ENCODE measurements at regions not wholly inside any gene's neighbourhood (a gene's known extent, or its start where the extent isn't known, plus 50 kb on each side); places are given as distances from the start of the nearest gene placed in this dataset.

DNA sequence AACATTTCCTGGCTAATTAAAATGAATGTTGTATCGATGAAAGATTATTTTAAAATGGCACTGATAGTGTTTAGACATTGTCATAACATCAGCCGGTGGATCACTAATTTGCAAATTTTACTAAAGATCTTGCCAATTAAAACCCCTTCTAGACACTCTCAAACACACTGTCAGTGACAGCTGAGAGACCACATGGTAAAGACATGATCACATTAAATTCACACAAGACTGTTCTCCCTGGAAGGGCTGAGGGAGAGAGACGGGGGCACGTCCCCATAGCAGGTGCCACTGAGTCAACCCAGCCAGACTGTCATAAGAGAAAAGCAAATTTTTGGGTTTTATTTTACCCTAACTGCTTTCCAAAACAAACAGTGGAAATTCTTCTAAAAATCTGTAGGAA is 306.0 kb downstream of the TXNL1 start:
- Histone ChIP-seq H3K36me3 (ENCODE audit: insufficient read depth, low read length) (no peaks in the 10 kb centered on the region), H2AFZ (ENCODE audit: low read length) (no peak overlapping the region), H3K9me3 (ENCODE audit: low read depth, low read length) (no peaks in the 10 kb centered on the region), H3K27me3 (ENCODE audit: insufficient read depth, low read length) (no peaks in the 10 kb centered on the region), H3K4me3 (ENCODE audit: insufficient read depth, low read length) (no peak overlapping the region), H3K4me2 (ENCODE audit: insufficient read depth, low read length) (no peak overlapping the region), H3K79me2 (ENCODE audit: insufficient read depth, low read length) (no peaks in the 10 kb centered on the region), H3K27ac (ENCODE audit: low read depth, low read length) (no peak overlapping the region), H4K20me1 (ENCODE audit: insufficient read depth, low read length) (no peaks in the 10 kb centered on the region), H3K4me1 (ENCODE audit: insufficient read depth, low read length) (peaks cover 11% of the 10 kb centered on the region)
- TF ChIP-seq, protein P1, sequence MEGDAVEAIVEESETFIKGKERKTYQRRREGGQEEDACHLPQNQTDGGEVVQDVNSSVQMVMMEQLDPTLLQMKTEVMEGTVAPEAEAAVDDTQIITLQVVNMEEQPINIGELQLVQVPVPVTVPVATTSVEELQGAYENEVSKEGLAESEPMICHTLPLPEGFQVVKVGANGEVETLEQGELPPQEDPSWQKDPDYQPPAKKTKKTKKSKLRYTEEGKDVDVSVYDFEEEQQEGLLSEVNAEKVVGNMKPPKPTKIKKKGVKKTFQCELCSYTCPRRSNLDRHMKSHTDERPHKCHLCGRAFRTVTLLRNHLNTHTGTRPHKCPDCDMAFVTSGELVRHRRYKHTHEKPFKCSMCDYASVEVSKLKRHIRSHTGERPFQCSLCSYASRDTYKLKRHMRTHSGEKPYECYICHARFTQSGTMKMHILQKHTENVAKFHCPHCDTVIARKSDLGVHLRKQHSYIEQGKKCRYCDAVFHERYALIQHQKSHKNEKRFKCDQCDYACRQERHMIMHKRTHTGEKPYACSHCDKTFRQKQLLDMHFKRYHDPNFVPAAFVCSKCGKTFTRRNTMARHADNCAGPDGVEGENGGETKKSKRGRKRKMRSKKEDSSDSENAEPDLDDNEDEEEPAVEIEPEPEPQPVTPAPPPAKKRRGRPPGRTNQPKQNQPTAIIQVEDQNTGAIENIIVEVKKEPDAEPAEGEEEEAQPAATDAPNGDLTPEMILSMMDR (IDR thresholded peaks at IDR 0.05; ENCODE audit: extremely low read depth, low read depth, low read length) = no peak
- DNase-seq (ENCODE audit: insufficient read length, low spot score, missing footprints) = no peak

DNA sequence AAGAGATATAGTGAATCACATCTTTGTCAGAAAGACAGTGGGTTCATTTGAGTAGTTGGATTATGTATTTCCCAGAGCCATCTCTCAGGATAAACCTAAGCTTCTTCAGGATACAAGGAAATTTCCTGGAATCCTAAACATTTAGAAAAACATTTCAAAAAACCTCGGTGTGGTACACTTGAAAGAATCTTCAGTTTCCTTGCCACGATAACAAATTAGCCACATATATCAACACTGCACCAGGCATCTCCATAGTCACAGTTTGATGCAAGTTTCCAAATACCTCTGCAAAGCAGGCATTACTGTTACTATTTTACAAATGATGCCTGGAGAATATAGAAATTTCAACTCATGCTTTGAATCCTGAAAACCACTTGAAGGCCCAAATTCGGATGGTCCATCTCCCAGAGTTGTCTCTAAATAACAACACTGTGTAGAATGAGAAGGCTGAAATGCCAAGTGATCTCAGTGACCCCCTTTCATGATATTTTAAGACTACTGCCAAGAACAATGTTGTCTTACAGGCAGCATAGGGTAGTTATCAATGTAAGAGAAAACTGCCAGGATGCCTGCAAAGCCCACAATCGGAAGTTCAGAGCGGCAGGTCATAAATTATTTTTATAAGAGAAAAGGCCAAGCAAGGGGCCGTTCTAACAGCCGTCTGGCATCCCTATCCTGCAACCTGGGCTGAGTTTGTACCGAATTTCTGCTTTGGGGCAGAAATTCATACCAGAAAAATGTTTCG is 307.9 kb downstream of the TXNL1 start:
- Histone ChIP-seq H3K27me3 (ENCODE audit: insufficient read depth, low read length) (no peaks in the 10 kb centered on the region), H2AFZ (ENCODE audit: low read length) (no peak overlapping the region), H3K27ac (ENCODE audit: low read depth, low read length) (no peak overlapping the region), H3K36me3 (ENCODE audit: insufficient read depth, low read length) (no peaks in the 10 kb centered on the region), H3K9me3 (ENCODE audit: low read depth, low read length) (no peaks in the 10 kb centered on the region), H3K4me2 (ENCODE audit: insufficient read depth, low read length) (no peak overlapping the region), H3K4me3 (ENCODE audit: insufficient read depth, low read length) (no peak overlapping the region), H4K20me1 (ENCODE audit: insufficient read depth, low read length) (no peaks in the 10 kb centered on the region), H3K79me2 (ENCODE audit: insufficient read depth, low read length) (no peaks in the 10 kb centered on the region), H3K4me1 (ENCODE audit: insufficient read depth, low read length) (peaks cover 21% of the 10 kb centered on the region)
- TF ChIP-seq, protein P1 (IDR thresholded peaks at IDR 0.05; ENCODE audit: extremely low read depth, low read depth, low read length) = no peak
- DNase-seq (ENCODE audit: insufficient read length, low spot score, missing footprints) = no peak

DNA sequence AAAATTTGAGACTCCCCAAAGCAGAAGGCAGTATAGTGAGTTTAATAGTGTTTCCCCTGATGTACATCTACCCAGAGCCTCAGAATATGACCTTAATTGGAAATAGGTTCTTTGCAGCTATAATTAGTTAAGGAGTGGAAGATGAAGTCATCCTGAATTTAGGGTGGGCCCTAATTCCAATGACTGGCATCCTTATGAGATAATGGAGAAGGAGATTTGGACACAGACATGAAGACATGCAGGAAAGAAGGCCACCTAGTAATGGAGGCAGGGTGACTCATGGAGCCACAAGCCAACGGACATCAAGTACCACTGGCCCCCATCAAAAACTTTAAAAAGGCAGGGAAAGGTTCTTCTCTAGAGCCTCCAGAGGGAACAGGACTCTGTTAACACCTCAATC is 308.9 kb downstream of the TXNL1 start:
- no peak overlapping the region for H3K4me2 ChIP-seq (ENCODE audit: insufficient read depth, low read length)
- H3K27ac ChIP-seq (ENCODE audit: low read depth, low read length) = no peak overlapping the region
- peaks cover 21% of the 10 kb centered on the region for H3K4me1 ChIP-seq (ENCODE audit: insufficient read depth, low read length)
- TF ChIP-seq, protein P1 (IDR thresholded peaks at IDR 0.05; ENCODE audit: extremely low read depth, low read depth, low read length) = no peak
- H3K27me3 ChIP-seq (ENCODE audit: insufficient read depth, low read length) = no peaks in the 10 kb centered on the region
- H3K36me3 ChIP-seq (ENCODE audit: insufficient read depth, low read length) = no peaks in the 10 kb centered on the region
- H3K9me3 ChIP-seq (ENCODE audit: low read depth, low read length) = no peaks in the 10 kb centered on the region
- DNase-seq (ENCODE audit: insufficient read length, low spot score, missing footprints) = no peak
- H4K20me1 ChIP-seq (ENCODE audit: insufficient read depth, low read length) = no peaks in the 10 kb centered on the region
- H2AFZ ChIP-seq (ENCODE audit: low read length) = no peak overlapping the region
- no peak overlapping the region for H3K4me3 ChIP-seq (ENCODE audit: insufficient read depth, low read length)
- no peaks in the 10 kb centered on the region for H3K79me2 ChIP-seq (ENCODE audit: insufficient read depth, low read length)

DNA sequence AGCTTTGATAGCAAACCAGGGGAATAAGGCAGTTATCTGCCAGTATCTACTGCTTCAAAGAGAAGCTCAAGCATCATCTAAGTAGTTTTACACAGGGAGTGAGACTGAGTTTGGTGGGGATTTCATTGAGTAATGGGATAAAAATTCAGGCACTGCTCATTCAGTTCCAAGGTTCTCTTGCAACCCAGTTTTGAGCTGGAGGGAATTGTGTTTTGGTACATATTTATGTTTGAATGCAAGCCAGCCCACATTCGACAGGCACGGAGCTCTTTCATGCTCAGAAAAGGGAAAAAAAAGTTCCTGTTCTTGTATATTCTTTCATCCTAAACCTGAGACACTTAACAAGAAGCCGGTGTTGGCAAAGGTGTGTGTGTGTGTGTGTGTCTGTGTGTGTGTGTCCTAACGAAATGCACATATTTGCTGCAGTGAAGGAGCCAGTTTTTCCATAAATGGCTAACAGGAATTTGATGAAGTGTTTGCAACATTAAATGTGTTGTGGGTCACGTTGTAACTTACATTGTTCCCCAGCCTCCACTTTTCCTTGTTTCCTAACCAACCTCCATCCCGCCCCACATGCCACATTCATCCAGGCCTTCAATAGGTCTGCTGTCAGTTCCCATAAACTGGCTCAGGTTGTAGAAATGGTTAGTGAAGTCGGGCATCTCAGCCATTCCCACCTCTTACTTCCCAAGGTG is 311.1 kb downstream of the TXNL1 start:
- TF ChIP-seq, protein P1 (IDR thresholded peaks at IDR 0.05; ENCODE audit: extremely low read depth, low read depth, low read length) = no peak
- Histone ChIP-seq H2AFZ (ENCODE audit: low read length) (peak overlapping the region; percentile 52), H3K79me2 (ENCODE audit: insufficient read depth, low read length) (no peaks in the 10 kb centered on the region), H3K9me3 (ENCODE audit: low read depth, low read length) (no peaks in the 10 kb centered on the region), H3K36me3 (ENCODE audit: insufficient read depth, low read length) (no peaks in the 10 kb centered on the region), H3K4me2 (ENCODE audit: insufficient read depth, low read length) (peak overlapping the region; percentile 38), H3K27me3 (ENCODE audit: insufficient read depth, low read length) (no peaks in the 10 kb centered on the region), H4K20me1 (ENCODE audit: insufficient read depth, low read length) (no peaks in the 10 kb centered on the region), H3K27ac (ENCODE audit: low read depth, low read length) (no peak overlapping the region), H3K4me1 (ENCODE audit: insufficient read depth, low read length) (peaks cover 21% of the 10 kb centered on the region), H3K4me3 (ENCODE audit: insufficient read depth, low read length) (no peak overlapping the region)
- no peak for DNase-seq (ENCODE audit: insufficient read length, low spot score, missing footprints)

Measured in osteoblast (primary cell).